WTC11 (cell line): ENCODE measurements at regions not wholly inside any gene's neighbourhood (a gene's known extent, or its start where the extent isn't known, plus 50 kb on each side); places are given as distances from the start of the nearest gene placed in this dataset.

ENCODE experiments used
- ATAC-seq: fragments of 200-7000 bp; cut with Tn5 transposase; 2 replicates; pipeline ENCODE4 v1.10.0; 2021; ENCODE audit warnings: mild to moderate bottlenecking, moderate library complexity
- CTCF ChIA-PET: fragments of 300-600 bp; sonication (Branson Sonifier 250); formaldehyde crosslinking; loops from one replicate; lab custom pipeline; 2021; ENCODE audit warnings: antibody characterized with exemption; lab: Charles Lee
- POLR2A ChIA-PET: fragments of 350-600 bp; sonication (Branson Sonifier 250); formaldehyde crosslinking; loops from one replicate; lab custom pipeline; 2021; ENCODE audit warnings: antibody characterized with exemption; lab: Charles Lee
- DNase-seq: peaks from one replicate; pipeline ENCODE4 v3.0.0; 2021; ENCODE audit warnings: low spot score
- H3K27ac Mint-ChIP-seq: 2 replicates; pipeline ENCODE4 v1.8.0; 2021; ENCODE audit warnings: mixed read lengths
- H3K27me3 Mint-ChIP-seq: 2 replicates; pipeline ENCODE4 v1.8.0; 2021; ENCODE audit warnings: low read depth, mild to moderate bottlenecking, moderate library complexity, mixed read lengths
- H3K36me3 Mint-ChIP-seq: 2 replicates; pipeline ENCODE4 v1.8.0; 2021; ENCODE audit warnings: mixed read lengths
- H3K4me1 Mint-ChIP-seq: 2 replicates; pipeline ENCODE4 v1.8.0; 2022; ENCODE audit warnings: mixed read lengths
- H3K4me3 Mint-ChIP-seq: 2 replicates; pipeline ENCODE4 v1.8.0; 2021; ENCODE audit warnings: mild to moderate bottlenecking, moderate library complexity, mixed read lengths
- H3K9me3 Mint-ChIP-seq: 2 replicates; pipeline ENCODE4 v1.8.0; 2021; ENCODE audit warnings: mixed read lengths
- ATF1 ChIP-seq: sonication (generic); formaldehyde crosslinking; IDR thresholded peaks from 2 replicates; pipeline ENCODE4 v1.8.1; 2023; ENCODE audit warnings: mild to moderate bottlenecking, moderate library complexity, missing genetic modification reagents
- E2F4 ChIP-seq: sonication (generic); formaldehyde crosslinking; IDR thresholded peaks from 2 replicates; pipeline ENCODE4 v1.8.1; 2022; ENCODE audit warnings: low read depth, mild to moderate bottlenecking, moderate library complexity, missing genetic modification reagents, borderline replicate concordance
- ELF4 ChIP-seq: sonication (generic); formaldehyde crosslinking; IDR thresholded peaks from 2 replicates; pipeline ENCODE4 v1.8.1; 2022; ENCODE audit warnings: low read depth, mild to moderate bottlenecking, moderate library complexity, missing genetic modification reagents
- EMX1 ChIP-seq: fragments of 250-450 bp; sonication (Bioruptor Pico); IDR thresholded peaks from 2 replicates; pipeline ENCODE4 v1.8.0; 2021; ENCODE audit warnings: mild to moderate bottlenecking
- HMGXB4 ChIP-seq: sonication (generic); formaldehyde crosslinking; IDR thresholded peaks from 2 replicates; pipeline ENCODE4 v1.8.1; 2023; ENCODE audit warnings: mild to moderate bottlenecking, moderate library complexity, missing genetic modification reagents
- JUN ChIP-seq: sonication (generic); formaldehyde crosslinking; IDR thresholded peaks from 2 replicates; pipeline ENCODE4 v1.8.0; 2023; ENCODE audit warnings: mild to moderate bottlenecking, missing genetic modification reagents
- NR3C1 ChIP-seq: sonication (generic); formaldehyde crosslinking; conservative IDR thresholded peaks from 2 replicates; pipeline ENCODE4 v1.8.1; 2023; ENCODE audit warnings: low read depth, mild to moderate bottlenecking, missing genetic modification reagents
- SMAD4 ChIP-seq: sonication (generic); formaldehyde crosslinking; IDR thresholded peaks from 2 replicates; pipeline ENCODE4 v1.8.0; 2022; ENCODE audit warnings: mild to moderate bottlenecking, missing genetic modification reagents
- TEAD4 ChIP-seq: sonication (generic); formaldehyde crosslinking; IDR thresholded peaks from 2 replicates; pipeline ENCODE4 v1.8.0; 2022; ENCODE audit warnings: mild to moderate bottlenecking, missing genetic modification reagents
- TP53 ChIP-seq: sonication (generic); formaldehyde crosslinking; IDR thresholded peaks from 2 replicates; pipeline ENCODE4 v1.8.1; 2023; ENCODE audit warnings: mild to moderate bottlenecking, missing genetic modification reagents
- ZBTB43 ChIP-seq: sonication (generic); formaldehyde crosslinking; IDR thresholded peaks from 2 replicates; pipeline ENCODE4 v1.8.1; 2023; ENCODE audit warnings: mild to moderate bottlenecking, missing genetic modification reagents
- ZNF121 ChIP-seq: sonication (generic); formaldehyde crosslinking; IDR thresholded peaks from 2 replicates; pipeline ENCODE4 v1.8.0; 2023; ENCODE audit warnings: missing genetic modification reagents
- ZNF281 ChIP-seq: sonication (generic); formaldehyde crosslinking; IDR thresholded peaks from 2 replicates; pipeline ENCODE4 v1.8.0; 2023; ENCODE audit warnings: mild to moderate bottlenecking, missing genetic modification reagents
- ZNF396 ChIP-seq: fragments of 250-450 bp; sonication (Bioruptor Pico); IDR thresholded peaks from 2 replicates; pipeline ENCODE4 v1.8.0; 2021; ENCODE audit warnings: mild to moderate bottlenecking, moderate library complexity, borderline replicate concordance
- ZNF512 ChIP-seq: sonication (generic); formaldehyde crosslinking; IDR thresholded peaks from 2 replicates; pipeline ENCODE4 v1.8.1; 2022; ENCODE audit warnings: missing genetic modification reagents, borderline replicate concordance

- CTCF ChIA-PET = interaction anchor here (1.0 kb wide), 1 partner anchor 15 kb away, joined by 3 read pairs; no protein-coding TSS in a partner anchor
- no peak for DNase-seq
These were observed 94.4 kb upstream of the CLCN4 start for GRCh38 chrX:10062352-10062751.

More at GRCh38 chrX:10062352-10062751, 94.4 kb upstream of the CLCN4 start:
- H3K4me1 Mint-ChIP-seq = peaks cover 42% of the 10 kb centered on the region
- peaks cover 9% of the 10 kb centered on the region; the same call in 1 of the 2 replicates for H3K36me3 Mint-ChIP-seq
- POLR2A ChIA-PET = no interaction called here
- TF ChIP-seq ATF1 (no peak), ZNF281 (CRISPR knock-in tag) (no peak), ZNF396 (CRISPR knock-in tag) (no peak), ZNF512 (CRISPR knock-in tag) (no peak), NR3C1 (CRISPR knock-in tag) (no peak), TEAD4 (CRISPR knock-in tag) (no peak), TP53 (CRISPR knock-in tag) (no peak), E2F4 (no peak), HMGXB4 (CRISPR knock-in tag) (no peak), ZNF121 (CRISPR knock-in tag) (no peak), SMAD4 (no peak), EMX1 (no peak), ZBTB43 (no peak), ELF4 (CRISPR knock-in tag) (no peak), JUN (no peak)
- no peaks in the 10 kb centered on the region for H3K27me3 Mint-ChIP-seq
- H3K4me3 Mint-ChIP-seq = no peak overlapping the region
- ATAC-seq = no peak
- no peak overlapping the region; the same call in 1 of the 2 replicates for H3K27ac Mint-ChIP-seq
- H3K9me3 Mint-ChIP-seq = no peaks in the 10 kb centered on the region
